H54 (cell line): ENCODE measurements at regions not wholly inside any gene's neighbourhood (a gene's known extent, or its start where the extent isn't known, plus 50 kb on each side); places are given as distances from the start of the nearest gene placed in this dataset.

ENCODE experiments used
- DNase-seq: peaks from one replicate; pipeline ENCODE4 v3.0.0; 2011; ENCODE audit warnings: low spot score, mixed read lengths; ENCODE audit not compliant: insufficient read length
- FAIRE-seq: peaks from 3 replicates; lab custom pipeline; 2011; peaks lifted over from hg19 to GRCh38; lab: Jason Lieb, UNC
- POLR2A ChIP-seq: IDR thresholded peaks from 2 replicates; pipeline ENCODE4 v1.6.1; 2011; ENCODE audit warnings: low read depth, mild to moderate bottlenecking, low read length

- TF ChIP-seq POLR2A = no peak
- DNase-seq (no peak), FAIRE-seq (no peak)
These were observed 130.0 kb upstream of the AHR start for GRCh38 chr7:17168416-17168815.

GRCh38 chr7:17171427-17171826, 127.0 kb upstream of the AHR start:
- no peak for TF ChIP-seq POLR2A

GRCh38 chr7:17176371-17177032, 122.0 kb upstream of the AHR start:
- TF ChIP-seq POLR2A = no peak
- no peak for FAIRE-seq
- DNase-seq = no peak

More at GRCh38 chr7:17171427-17171826, 127.0 kb upstream of the AHR start:
- FAIRE-seq = no peak
- DNase-seq = no peak

GRCh38 chr7:17178545-17178944, 119.9 kb upstream of the AHR start:
- FAIRE-seq = no peak
- no peak for DNase-seq
- no peak for TF ChIP-seq POLR2A

- DNase-seq (no peak), FAIRE-seq (no peak)
- no peak for TF ChIP-seq POLR2A
These were observed 117.0 kb upstream of the AHR start for GRCh38 chr7:17181482-17181881.

- FAIRE-seq = peak; percentile 95
- TF ChIP-seq POLR2A = no peak
- DNase-seq = peak; percentile 7
These were observed 114.7 kb upstream of the AHR start for GRCh38 chr7:17183630-17184328.

- TF ChIP-seq POLR2A = no peak
- DNase-seq (peak; percentile 12), FAIRE-seq (no peak)
These were observed 113.4 kb upstream of the AHR start for GRCh38 chr7:17184805-17185689.

- FAIRE-seq = peak; percentile 98
- TF ChIP-seq POLR2A = no peak
- DNase-seq = peak; percentile 26
These were observed 112.8 kb upstream of the AHR start for GRCh38 chr7:17185690-17186070.

GRCh38 chr7:17186745-17187530, 111.5 kb upstream of the AHR start:
- FAIRE-seq (no peak), DNase-seq (no peak)
- TF ChIP-seq POLR2A = no peak

GRCh38 chr7:17194656-17195055, 103.8 kb upstream of the AHR start:
- TF ChIP-seq POLR2A = no peak
- FAIRE-seq (no peak), DNase-seq (no peak)

GRCh38 chr7:17195576-17195975, 102.9 kb upstream of the AHR start:
- no peak for DNase-seq
- FAIRE-seq = no peak
- no peak for TF ChIP-seq POLR2A

GRCh38 chr7:17205910-17206309, 92.5 kb upstream of the AHR start:
- FAIRE-seq (no peak), DNase-seq (no peak)
- TF ChIP-seq POLR2A = no peak

GRCh38 chr7:17206349-17206905, 92.0 kb upstream of the AHR start:
- no peak for TF ChIP-seq POLR2A
- FAIRE-seq = no peak
- DNase-seq = no peak

GRCh38 chr7:17207220-17207619, 91.2 kb upstream of the AHR start:
- FAIRE-seq (no peak), DNase-seq (no peak)
- TF ChIP-seq POLR2A = no peak
